ENCODE measurements at regions not wholly inside any gene's neighbourhood (a gene's known extent, or its start where the extent isn't known, plus 50 kb on each side); places are given as distances from the start of the nearest gene placed in this dataset.

DNA sequence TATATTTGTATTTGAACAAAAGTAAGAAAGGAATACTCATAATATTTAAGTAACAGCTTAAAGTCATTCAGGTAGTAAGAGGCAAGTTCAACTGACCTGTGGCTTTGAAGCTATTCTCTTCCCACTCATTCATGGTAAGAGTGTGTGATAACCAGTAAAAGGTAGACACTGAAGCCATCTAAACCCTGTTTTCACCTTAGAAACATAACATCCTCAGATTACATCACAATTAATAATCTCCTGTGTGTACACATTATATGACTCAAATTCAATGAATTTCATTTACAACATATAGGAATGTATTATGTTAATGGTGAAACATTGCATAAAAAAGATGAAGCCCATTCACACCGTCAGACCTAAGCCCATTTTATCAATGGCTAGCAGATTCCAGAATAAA, 364.8 kb upstream of the SNX7 start:
- no peak for TF ChIP-seq CTCF (IDR thresholded peaks at IDR 0.05)
- TF ChIP-seq POLR2A (IDR thresholded peaks at IDR 0.05): no peak
